Subcutaneous abdominal adipose tissue (tissue), 5 donors: ENCODE measurements at regions not wholly inside any gene's neighbourhood (a gene's known extent, or its start where the extent isn't known, plus 50 kb on each side); places are given as distances from the start of the nearest gene placed in this dataset.
A peak's percentile ranks its signal among the peaks of the same experiment; 100 is the strongest.
"Not testable (repeated sequence)": the region's sequence is repeated elsewhere in the genome, so short reads cannot be mapped to it uniquely, and the experiment has no call there.

Experiments
- H3K27ac ChIP-seq: one replicate; pipeline ENCODE4 v1.7.0; 2013; ENCODE audit warnings: low read depth, mild to moderate bottlenecking, inconsistent platforms, low read length, moderate library complexity
- H3K27me3 ChIP-seq, 5 donors: one replicate each; pipeline ENCODE4 v1.7.0; 2013; ENCODE audit warnings: low read length in 5 of 5, inconsistent platforms in 1 of 5; ENCODE audit not compliant: control insufficient read depth in 5 of 5, insufficient read depth in 4 of 5
- H3K36me3 ChIP-seq, 5 donors: one replicate each; pipeline ENCODE4 v1.7.0; 2013; ENCODE audit warnings: low read length in 5 of 5; ENCODE audit not compliant: control insufficient read depth in 5 of 5, insufficient read depth in 5 of 5
- H3K4me1 ChIP-seq, 5 donors: one replicate each; pipeline ENCODE4 v1.7.0; 2013; ENCODE audit warnings: low read length in 5 of 5, mild to moderate bottlenecking in 3 of 5, moderate library complexity in 1 of 5; ENCODE audit not compliant: control insufficient read depth in 5 of 5, insufficient read depth in 5 of 5
- H3K4me3 ChIP-seq, 5 donors: one replicate each; pipeline ENCODE4 v1.7.0; 2013; ENCODE audit warnings: low read length in 5 of 5, low read depth in 1 of 5
- H3K9ac ChIP-seq, 5 donors: one replicate each; pipeline ENCODE4 v1.7.0; 2013; ENCODE audit warnings: low read length in 5 of 5, mild to moderate bottlenecking in 4 of 5, moderate library complexity in 3 of 5
- H3K9me3 ChIP-seq, 5 donors: one replicate each; pipeline ENCODE4 v1.7.0; 2013; ENCODE audit warnings: low read length in 5 of 5; ENCODE audit not compliant: control insufficient read depth in 5 of 5
- donor health status: healthy.
- donor health status: healthy.
- donor health status: healthy.
- donor health status: healthy.
- donor health status: healthy.

- not testable (repeated sequence) for H3K36me3 ChIP-seq, H3K27me3 ChIP-seq, H3K9me3 ChIP-seq
These were observed 580.3 kb upstream of the CLINT1 start for GRCh38 chr5:158439204-158439603.

GRCh38 chr5:158436271-158437065 lies 577.5 kb upstream of the CLINT1 start:
- H3K36me3 ChIP-seq = no peaks in the 10 kb centered on the region
- H3K9me3 ChIP-seq = no peaks in the 10 kb centered on the region
- H3K27me3 ChIP-seq = no peaks in the 10 kb centered on the region
- no peak overlapping the region for H3K9ac ChIP-seq
- no peak overlapping the region for H3K27ac ChIP-seq
- H3K4me3 ChIP-seq = no peak overlapping the region
- H3K4me1 ChIP-seq = peaks cover 0 to 6% (median 0%) of the 10 kb centered on the region in 5 donors

More at GRCh38 chr5:158439204-158439603, 580.3 kb upstream of the CLINT1 start:
- H3K27ac ChIP-seq, H3K9ac ChIP-seq, H3K4me3 ChIP-seq, H3K4me1 ChIP-seq: not testable (repeated sequence)

GRCh38 chr5:158435161-158435616 lies 576.2 kb upstream of the CLINT1 start:
- Histone ChIP-seq H3K4me1 (peaks cover 0 to 9% (median 3%) of the 10 kb centered on the region in 5 donors), H3K9ac (no peak overlapping the region), H3K27ac (no peak overlapping the region), H3K36me3 (no peaks in the 10 kb centered on the region), H3K27me3 (no peaks in the 10 kb centered on the region), H3K4me3 (no peak overlapping the region), H3K9me3 (peaks cover 0 to 3% (median 0%) of the 10 kb centered on the region in 5 donors)

- H3K4me1 ChIP-seq = peaks cover 0 to 9% (median 3%) of the 10 kb centered on the region in 5 donors
- H3K27me3 ChIP-seq = no peaks in the 10 kb centered on the region
- no peak overlapping the region for H3K27ac ChIP-seq
- no peak overlapping the region for H3K9ac ChIP-seq
- H3K9me3 ChIP-seq = peaks cover 0 to 7% (median 3%) of the 10 kb centered on the region in 5 donors
- no peak overlapping the region for H3K4me3 ChIP-seq
- no peaks in the 10 kb centered on the region for H3K36me3 ChIP-seq
These were observed 575.8 kb upstream of the CLINT1 start for GRCh38 chr5:158434749-158435148.

- no peaks in the 10 kb centered on the region for H3K36me3 ChIP-seq
- H3K9ac ChIP-seq = no peak overlapping the region
- H3K4me1 ChIP-seq = peaks cover 0 to 9% (median 3%) of the 10 kb centered on the region in 5 donors
- H3K9me3 ChIP-seq = peaks cover 0 to 9% (median 3%) of the 10 kb centered on the region in 5 donors
- H3K27me3 ChIP-seq = no peaks in the 10 kb centered on the region
- H3K4me3 ChIP-seq = no peak overlapping the region
- no peak overlapping the region for H3K27ac ChIP-seq
These were observed 574.7 kb upstream of the CLINT1 start for GRCh38 chr5:158433634-158434033.

GRCh38 chr5:158431369-158432029 lies 572.6 kb upstream of the CLINT1 start:
- Histone ChIP-seq H3K27ac (peak overlapping the region; percentile 60), H3K36me3 (no peaks in the 10 kb centered on the region), H3K27me3 (no peaks in the 10 kb centered on the region), H3K4me1 (peaks cover 0 to 17% (median 3%) of the 10 kb centered on the region in 5 donors), H3K9ac (no peak overlapping the region), H3K4me3 (no peak overlapping the region), H3K9me3 (peaks cover 0 to 9% (median 3%) of the 10 kb centered on the region in 5 donors)

GRCh38 chr5:158430798-158431167 lies 571.8 kb upstream of the CLINT1 start:
- peaks cover 0 to 9% (median 3%) of the 10 kb centered on the region in 5 donors for H3K9me3 ChIP-seq
- H3K27me3 ChIP-seq = no peaks in the 10 kb centered on the region
- peaks cover 0 to 19% (median 3%) of the 10 kb centered on the region in 5 donors for H3K4me1 ChIP-seq
- no peaks in the 10 kb centered on the region for H3K36me3 ChIP-seq
- H3K9ac ChIP-seq = no peak overlapping the region
- H3K4me3 ChIP-seq = no peak overlapping the region
- H3K27ac ChIP-seq = no peak overlapping the region

- no peaks in the 10 kb centered on the region for H3K27me3 ChIP-seq
- H3K4me1 ChIP-seq = peaks cover 0 to 19% (median 3%) of the 10 kb centered on the region in 5 donors
- H3K9me3 ChIP-seq = peaks cover 0 to 9% (median 3%) of the 10 kb centered on the region in 5 donors
- H3K9ac ChIP-seq = no peak overlapping the region
- H3K27ac ChIP-seq = no peak overlapping the region
- H3K36me3 ChIP-seq = no peaks in the 10 kb centered on the region
- peak overlapping the region in 1 of 5 donors; percentile 13 for H3K4me3 ChIP-seq
These were observed 571.3 kb upstream of the CLINT1 start for GRCh38 chr5:158430166-158430797.

GRCh38 chr5:158429564-158429963 lies 570.6 kb upstream of the CLINT1 start:
- no peaks in the 10 kb centered on the region for H3K27me3 ChIP-seq
- H3K4me3 ChIP-seq = no peak overlapping the region
- no peak overlapping the region for H3K27ac ChIP-seq
- H3K4me1 ChIP-seq = peaks cover 0 to 19% (median 3%) of the 10 kb centered on the region in 5 donors
- H3K9ac ChIP-seq = no peak overlapping the region
- no peaks in the 10 kb centered on the region for H3K36me3 ChIP-seq
- peaks cover 0 to 9% (median 3%) of the 10 kb centered on the region in 5 donors for H3K9me3 ChIP-seq
